ENCODE measurements at regions not wholly inside any gene's neighbourhood (a gene's known extent, or its start where the extent isn't known, plus 50 kb on each side); places are given as distances from the start of the nearest gene placed in this dataset.
"Not testable (repeated sequence)": the region's sequence is repeated elsewhere in the genome, so short reads cannot be mapped to it uniquely, and the experiment has no call there.

DNA sequence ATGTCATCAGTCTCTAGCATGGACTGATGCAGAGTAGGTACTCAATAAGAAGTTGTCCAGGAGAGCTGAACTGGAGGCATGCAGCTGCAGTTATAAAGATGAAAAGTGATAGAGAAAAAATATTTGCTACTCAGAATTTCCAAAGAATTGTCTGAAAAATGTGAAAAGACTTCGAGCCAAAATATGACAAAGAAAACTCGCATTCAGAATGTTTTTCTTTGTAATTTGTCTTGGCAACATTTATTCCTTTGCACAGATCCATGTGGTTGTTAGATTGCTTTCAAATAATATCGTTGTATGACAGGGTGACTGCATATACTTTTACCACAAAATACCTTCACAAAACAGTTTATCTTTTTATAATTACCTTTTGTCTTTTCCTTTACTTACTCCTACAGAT, 128.0 kb upstream of the SLC4A4 start:
- no peak for DNase-seq (ENCODE audit: low read depth)

GRCh38 chr4:71211748-71212147, 127.1 kb upstream of the SLC4A4 start:
- no peak for DNase-seq (ENCODE audit: low read depth)

GRCh38 chr4:71212216-71212615, 126.6 kb upstream of the SLC4A4 start:
- no peak for DNase-seq (ENCODE audit: low read depth)

- DNase-seq (ENCODE audit: low read depth): no peak
Measured at GRCh38 chr4:71214578-71214977, 124.2 kb upstream of the SLC4A4 start.

- no peak for DNase-seq (ENCODE audit: low read depth)
Measured at GRCh38 chr4:71216316-71216959, 122.4 kb upstream of the SLC4A4 start.

GRCh38 chr4:71217688-71218087, 121.1 kb upstream of the SLC4A4 start:
- no peak for DNase-seq (ENCODE audit: low read depth)

GRCh38 chr4:71220848-71221247, 118.0 kb upstream of the SLC4A4 start:
- not testable (repeated sequence) for DNase-seq (ENCODE audit: low read depth)

GRCh38 chr4:71221510-71222466, 117.0 kb upstream of the SLC4A4 start:
- DNase-seq (ENCODE audit: low read depth): no peak

GRCh38 chr4:71222661-71223060, 116.2 kb upstream of the SLC4A4 start:
- no peak for DNase-seq (ENCODE audit: low read depth)

DNA sequence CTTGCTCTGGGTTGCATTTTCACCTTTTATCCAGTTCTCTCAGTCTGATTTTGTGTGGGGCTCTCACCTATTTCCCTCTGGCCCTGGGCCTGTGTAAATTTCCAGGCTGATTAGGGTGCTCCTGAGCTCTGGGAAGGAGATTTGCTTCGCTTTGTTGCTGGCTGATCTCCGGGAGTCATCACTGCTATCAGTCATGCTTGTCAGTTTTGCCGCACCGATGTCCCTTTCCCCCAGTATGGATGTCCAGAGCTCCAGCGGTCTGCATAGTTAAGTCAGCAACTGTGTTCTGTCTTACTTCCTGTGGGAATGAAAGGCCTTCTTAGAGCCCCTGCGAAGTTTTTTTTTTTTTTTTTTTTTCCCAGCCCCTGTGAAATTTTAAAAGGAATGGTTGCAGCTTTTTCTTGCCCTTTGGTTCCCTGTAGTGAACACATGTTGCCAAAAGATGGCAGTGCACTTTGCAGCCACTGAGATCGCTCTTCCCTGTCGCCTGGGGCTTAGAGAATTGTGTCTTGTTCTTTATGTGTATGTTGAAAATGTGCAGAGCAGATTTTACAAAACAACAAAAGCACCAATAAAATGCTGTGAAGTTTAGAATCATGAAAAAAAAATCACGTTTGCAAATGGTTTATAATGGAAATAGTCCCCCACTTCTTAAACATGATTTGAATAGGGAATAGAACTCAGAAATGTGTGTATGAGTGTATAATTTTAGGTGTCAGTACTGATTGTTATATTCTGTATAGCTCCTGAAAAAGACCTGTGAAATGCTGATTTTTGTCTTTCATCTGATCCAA, 109.1 kb upstream of the SLC4A4 start:
- DNase-seq (ENCODE audit: low read depth): no peak

- no peak for DNase-seq (ENCODE audit: low read depth)
Measured at GRCh38 chr4:71230271-71231128, 108.3 kb upstream of the SLC4A4 start.

DNA sequence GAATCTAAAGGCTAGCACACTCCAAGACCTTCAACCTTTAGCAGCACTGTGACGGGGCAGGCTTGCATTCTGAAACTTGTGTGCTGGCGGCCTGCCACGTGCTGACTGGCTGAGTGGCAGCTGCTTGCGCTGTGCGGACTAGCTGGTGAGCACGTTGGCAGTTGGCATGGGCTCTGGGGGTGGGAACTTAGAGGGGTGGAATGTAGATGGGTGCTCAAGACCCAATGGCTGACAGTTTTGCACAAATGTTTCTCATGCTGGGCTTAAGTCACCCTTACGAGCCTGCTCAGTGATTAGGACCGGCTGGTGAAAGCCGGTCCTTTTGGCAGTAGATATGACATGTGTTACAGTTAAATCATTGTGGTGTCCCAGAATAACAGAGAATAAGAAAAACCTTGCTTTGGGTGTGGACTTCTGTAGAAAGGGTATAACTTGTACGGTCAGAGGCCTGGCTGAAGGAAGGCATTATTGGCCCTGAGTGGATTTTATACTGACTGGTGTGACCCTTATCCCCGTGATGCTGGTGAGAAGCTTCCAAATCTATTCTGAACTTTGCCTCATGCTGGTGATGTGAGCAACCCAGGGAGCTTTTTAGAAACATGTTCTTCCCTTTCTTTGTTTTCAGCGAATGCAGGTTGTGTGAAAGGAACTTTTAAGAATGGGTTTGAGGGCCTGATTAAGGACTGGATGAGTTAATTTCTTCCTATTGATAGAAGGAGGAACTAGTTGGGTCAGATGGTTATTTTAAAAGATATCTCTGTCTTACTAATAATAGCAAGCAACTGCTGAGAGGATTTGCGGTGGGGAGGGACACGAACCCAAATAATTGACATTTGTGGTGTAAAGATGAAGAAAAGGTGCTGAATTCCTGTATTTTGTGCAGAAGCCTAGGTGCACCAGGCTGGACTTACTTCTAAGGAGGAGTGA, 107.4 kb upstream of the SLC4A4 start:
- no peak for DNase-seq (ENCODE audit: low read depth)

- no peak for DNase-seq (ENCODE audit: low read depth)
Measured at GRCh38 chr4:71232056-71232430, 106.8 kb upstream of the SLC4A4 start.

GRCh38 chr4:71232846-71233245, 106.0 kb upstream of the SLC4A4 start:
- no peak for DNase-seq (ENCODE audit: low read depth)

DNA sequence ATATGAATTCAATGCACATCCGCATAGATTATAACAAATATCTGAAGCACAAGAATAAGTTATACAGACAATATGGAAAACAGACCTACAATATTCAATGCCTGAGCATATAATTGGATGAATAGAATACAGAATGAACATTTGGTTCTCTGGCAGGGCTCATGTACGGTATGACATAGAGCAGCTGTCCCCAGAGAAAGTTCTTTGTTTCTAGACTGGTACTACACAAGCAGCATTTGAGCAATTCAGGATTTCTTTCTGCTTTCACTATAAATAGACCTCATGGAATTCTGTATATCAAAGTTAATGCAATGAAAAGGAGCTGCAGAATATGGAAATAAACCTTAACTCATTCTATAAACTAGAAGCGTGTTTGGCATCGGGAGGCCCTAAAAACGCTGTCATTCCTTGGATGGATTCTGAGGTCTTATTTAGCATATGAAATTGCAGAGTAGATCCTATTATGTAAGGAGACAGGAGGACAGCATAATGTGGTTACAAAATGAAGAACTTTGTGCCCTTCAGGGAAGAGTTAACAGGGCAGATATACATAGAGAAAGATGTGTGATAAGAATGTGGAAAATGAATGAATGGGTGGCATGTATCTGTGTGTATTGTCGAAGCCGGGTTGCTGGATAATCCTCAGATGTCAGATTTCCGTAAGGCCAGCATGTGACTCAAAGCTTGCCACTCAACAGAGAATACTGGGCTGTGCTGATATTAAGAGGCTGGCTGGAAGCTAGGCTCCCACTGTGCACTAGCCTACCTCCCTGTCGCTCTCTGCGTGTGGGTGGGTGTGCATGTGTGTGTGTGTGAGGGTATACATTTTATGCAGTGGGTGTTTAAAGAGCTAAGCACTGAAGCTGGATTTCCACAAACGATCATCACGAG, 103.3 kb upstream of the SLC4A4 start:
- DNase-seq (ENCODE audit: low read depth): no peak

- DNase-seq (ENCODE audit: low read depth): no peak
Measured at GRCh38 chr4:71236226-71236625, 102.6 kb upstream of the SLC4A4 start.

- DNase-seq (ENCODE audit: low read depth): no peak
Measured at GRCh38 chr4:71237641-71238040, 101.2 kb upstream of the SLC4A4 start.

DNA sequence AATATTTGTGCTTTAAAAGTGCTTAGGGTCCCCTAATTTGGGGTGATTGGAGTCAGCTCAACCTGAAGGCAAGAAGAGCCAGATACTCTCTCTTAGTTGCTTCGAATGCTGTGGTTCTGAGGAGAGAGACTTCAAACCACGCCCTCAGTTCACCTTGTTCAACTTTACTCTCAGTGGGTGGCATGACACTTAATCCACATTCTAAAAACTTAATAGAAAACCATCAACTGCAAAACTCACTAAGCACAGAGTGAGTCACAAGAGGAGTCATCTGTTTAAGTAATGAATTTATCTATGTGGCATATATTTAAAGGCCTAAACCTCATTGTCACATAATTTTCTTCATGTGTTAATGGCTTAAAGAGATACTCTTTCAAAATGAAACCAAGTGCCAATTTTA, 99.5 kb upstream of the SLC4A4 start:
- no peak for DNase-seq (ENCODE audit: low read depth)

- no peak for DNase-seq (ENCODE audit: low read depth)
Measured at GRCh38 chr4:71240094-71240493, 98.7 kb upstream of the SLC4A4 start.
